Stimulated activated CD4-positive, alpha-beta T cell treated with anti-CD3 and anti-CD28 coated beads, TNF-alpha, amount 100 ng/mL, for 48 hours (primary cell): ENCODE measurements at regions not wholly inside any gene's neighbourhood (a gene's known extent, or its start where the extent isn't known, plus 50 kb on each side); places are given as distances from the start of the nearest gene placed in this dataset.

ENCODE experiments used
- DNase-seq, 3 donors: peaks; one replicate each; pipeline ENCODE4 v3.0.0-alpha.2; 2020; ENCODE audit warnings: low read depth in 3 of 3

- no peak for DNase-seq
Observed at GRCh38 chr2:228707846-228708245, 526.4 kb upstream of the SPHKAP start.

GRCh38 chr2:228705318-228705717, 523.8 kb upstream of the SPHKAP start:
- no peak for DNase-seq

- DNase-seq: no peak
Observed at GRCh38 chr2:228703152-228703551, 521.7 kb upstream of the SPHKAP start.

- DNase-seq: no peak
Observed at GRCh38 chr2:228701506-228701905, 520.0 kb upstream of the SPHKAP start.

GRCh38 chr2:228700638-228701037, 519.2 kb upstream of the SPHKAP start:
- DNase-seq: no peak

GRCh38 chr2:228699888-228700287, 518.4 kb upstream of the SPHKAP start:
- DNase-seq: no peak

GRCh38 chr2:228699400-228699799, 517.9 kb upstream of the SPHKAP start:
- no peak for DNase-seq

- DNase-seq: no peak
Observed at GRCh38 chr2:228698963-228699362, 517.5 kb upstream of the SPHKAP start.

GRCh38 chr2:228697456-228697855, 516.0 kb upstream of the SPHKAP start:
- no peak for DNase-seq

GRCh38 chr2:228690681-228691080, 509.2 kb upstream of the SPHKAP start:
- no peak for DNase-seq

GRCh38 chr2:228689053-228689452, 507.6 kb upstream of the SPHKAP start:
- no peak for DNase-seq

GRCh38 chr2:228688007-228688645, 506.6 kb upstream of the SPHKAP start:
- no peak for DNase-seq

GRCh38 chr2:228681979-228682378, 500.5 kb upstream of the SPHKAP start:
- no peak for DNase-seq

- DNase-seq: no peak
Observed at GRCh38 chr2:228681426-228681825, 499.9 kb upstream of the SPHKAP start.

- no peak for DNase-seq
Observed at GRCh38 chr2:228678110-228678509, 496.6 kb upstream of the SPHKAP start.

- DNase-seq: no peak
Observed at GRCh38 chr2:228675646-228676045, 494.2 kb upstream of the SPHKAP start.

- DNase-seq: no peak
Observed at GRCh38 chr2:228675091-228675490, 493.6 kb upstream of the SPHKAP start.

GRCh38 chr2:228673876-228674554, 492.5 kb upstream of the SPHKAP start:
- DNase-seq: no peak

- DNase-seq: no peak
Observed at GRCh38 chr2:228669690-228670089, 488.2 kb upstream of the SPHKAP start.

- no peak for DNase-seq
Observed at GRCh38 chr2:228665232-228665631, 483.7 kb upstream of the SPHKAP start.

GRCh38 chr2:228658998-228659397, 477.5 kb upstream of the SPHKAP start:
- DNase-seq: no peak

GRCh38 chr2:228657807-228658402, 476.4 kb upstream of the SPHKAP start:
- no peak for DNase-seq

- DNase-seq: no peak
Observed at GRCh38 chr2:228655331-228655730, 473.8 kb upstream of the SPHKAP start.
